Pulmonary artery endothelial cell (primary cell): ENCODE measurements at regions not wholly inside any gene's neighbourhood (a gene's known extent, or its start where the extent isn't known, plus 50 kb on each side); places are given as distances from the start of the nearest gene placed in this dataset.

Source experiments
- DNase-seq: peaks from one replicate; pipeline ENCODE4 v3.0.0-alpha.2; 2011; ENCODE audit warnings: low read depth, low spot score

DNA sequence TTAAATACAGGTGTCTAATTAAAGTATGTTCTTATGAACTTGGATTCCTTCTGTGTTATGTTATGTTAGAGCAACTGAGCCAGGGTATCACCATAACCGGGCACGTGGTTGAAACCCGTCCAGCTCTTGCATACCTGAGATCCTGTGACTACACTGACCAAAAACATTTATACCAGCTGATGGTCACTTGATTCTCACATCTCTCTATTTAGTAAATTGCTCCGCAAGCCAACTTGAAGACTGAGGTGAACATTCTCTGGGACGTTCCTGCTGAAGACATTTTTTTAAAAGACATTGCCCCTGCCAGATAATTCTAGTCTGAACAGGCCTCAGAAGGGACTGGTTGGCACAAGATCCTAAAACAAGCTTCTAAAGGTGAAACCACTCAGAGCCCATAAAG lies 550.0 kb upstream of the DIPK2B start:
- DNase-seq, result no peak

DNA sequence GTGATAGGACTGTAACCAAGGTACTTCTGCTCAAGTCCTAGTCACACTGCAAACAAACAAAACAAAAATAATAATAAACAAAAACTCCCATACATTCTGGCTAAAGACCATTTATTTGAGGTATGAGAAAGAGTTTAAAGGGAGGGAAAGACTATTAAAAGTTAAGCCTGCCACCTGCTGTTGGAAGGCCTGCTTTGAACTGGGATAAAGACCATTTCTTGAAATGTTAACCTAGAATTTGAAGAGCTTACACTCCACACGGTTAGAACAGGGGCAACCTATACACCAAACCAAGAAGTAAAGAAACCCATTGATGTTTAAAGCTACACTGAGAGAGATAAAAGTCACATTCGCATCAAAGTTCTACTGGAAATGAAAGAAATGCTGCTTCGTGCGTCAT lies 548.7 kb upstream of the DIPK2B start:
- no peak for DNase-seq

DNA sequence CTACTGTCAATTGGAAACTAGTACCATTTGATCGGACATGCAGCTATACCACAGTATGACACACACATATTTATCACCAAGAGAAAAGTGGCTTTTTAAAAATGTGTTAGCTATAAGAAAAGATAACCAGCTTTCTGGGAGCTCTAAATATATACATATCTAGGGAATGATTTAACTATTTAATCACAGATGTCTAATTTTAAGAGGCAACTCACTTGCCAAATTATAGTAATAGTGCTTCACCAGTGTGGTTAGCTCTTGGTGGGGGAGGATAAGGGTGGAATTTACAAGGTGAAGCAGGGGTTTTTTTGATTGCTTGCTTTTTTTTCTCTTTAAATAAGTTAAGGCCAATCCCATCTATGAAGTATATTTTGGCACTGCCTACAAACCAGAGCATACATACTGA lies 547.7 kb upstream of the DIPK2B start:
- DNase-seq, result no peak

DNA sequence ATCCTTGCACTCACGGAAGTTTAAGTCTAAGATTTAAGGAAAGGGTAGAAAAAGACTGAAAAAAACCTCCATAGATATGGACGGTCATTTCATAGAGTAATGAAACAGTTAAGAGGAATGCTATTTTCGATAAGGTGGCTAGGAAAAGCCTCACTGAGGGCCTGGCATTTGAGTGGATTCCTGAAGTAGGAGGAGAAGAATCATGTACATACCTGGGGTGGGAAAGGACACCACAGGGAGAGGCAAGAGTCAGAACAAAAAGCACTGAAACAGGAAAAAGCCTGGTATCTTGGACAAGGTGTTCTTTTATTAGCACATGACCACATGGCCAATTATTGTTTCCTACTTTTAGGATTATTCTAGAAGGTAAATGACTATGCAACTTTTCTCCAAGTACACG lies 547.2 kb upstream of the DIPK2B start:
- DNase-seq, result no peak

DNA sequence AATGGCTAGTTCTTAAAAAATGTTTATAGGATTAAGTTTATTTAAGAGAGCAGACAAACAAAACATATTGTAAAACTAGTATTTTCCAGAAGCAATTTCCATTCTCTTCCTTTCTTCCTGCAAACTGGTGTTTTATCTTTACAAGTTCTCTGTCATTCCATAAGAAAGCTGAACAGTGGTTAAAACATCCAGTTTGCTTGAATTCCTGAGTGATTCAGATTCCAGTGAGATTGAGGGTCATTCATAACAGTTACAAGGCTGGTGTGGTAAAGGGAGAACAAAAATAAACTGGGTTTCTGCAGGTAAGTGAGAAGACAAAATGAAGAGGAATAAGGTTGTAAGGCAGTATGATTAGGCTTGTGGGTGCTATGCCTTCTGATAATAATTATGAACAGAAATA lies 544.8 kb upstream of the DIPK2B start:
- no peak for DNase-seq

DNA sequence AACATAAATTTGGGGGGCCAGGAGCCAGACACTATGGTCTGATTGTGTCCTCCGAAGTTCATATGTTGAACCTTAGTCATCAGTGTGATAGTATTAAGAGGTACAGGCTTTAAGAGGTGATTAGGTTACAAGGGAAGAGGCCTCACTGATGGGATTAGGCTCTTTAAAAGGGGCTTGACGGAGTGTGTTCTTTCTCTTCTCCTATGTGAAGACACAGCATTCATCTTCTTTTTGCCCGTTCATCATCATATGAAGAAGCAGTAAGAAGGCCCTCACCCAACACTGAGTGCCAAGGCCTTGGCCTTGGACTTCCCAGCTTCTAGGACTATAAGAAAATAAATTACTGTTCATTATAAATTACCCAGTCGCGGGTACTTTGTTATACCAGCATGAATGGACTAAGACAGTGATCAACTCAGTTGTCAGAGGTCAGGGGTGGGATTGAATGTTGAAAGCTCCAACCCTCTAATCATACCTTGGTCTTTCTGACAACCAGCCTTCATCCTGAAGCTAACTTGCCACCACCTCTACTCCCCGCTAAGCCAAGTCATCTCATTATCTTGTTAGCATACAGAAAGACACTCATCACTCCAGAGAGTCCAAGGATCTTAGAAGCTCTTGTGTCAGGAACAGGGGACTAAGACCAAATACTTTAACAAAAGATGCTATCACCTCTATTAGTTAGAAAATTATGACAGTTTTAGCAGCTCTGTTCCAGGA lies 543.4 kb upstream of the DIPK2B start:
- DNase-seq, result no peak

DNA sequence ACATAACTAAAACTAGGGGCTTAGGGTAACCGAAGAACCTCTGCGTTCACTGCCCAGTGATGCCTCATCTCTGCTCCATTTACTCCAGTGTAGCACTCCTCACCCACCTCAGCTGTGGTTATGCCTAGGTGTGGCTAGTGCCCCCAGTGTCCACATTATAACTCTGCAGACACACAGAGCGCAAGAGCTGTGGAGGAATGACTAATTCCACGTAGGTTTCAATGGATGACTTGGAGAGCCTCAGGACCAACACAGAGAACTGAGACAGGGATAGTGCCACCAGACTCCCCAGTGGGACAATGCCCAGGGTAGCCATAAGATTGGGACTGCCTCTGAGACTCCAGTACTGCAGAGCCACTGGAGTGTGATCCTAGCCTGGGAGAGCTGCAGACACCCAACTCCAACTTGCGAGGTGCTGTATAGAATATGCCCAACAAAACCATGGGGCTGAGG lies 542.4 kb upstream of the DIPK2B start:
- no peak for DNase-seq

DNA sequence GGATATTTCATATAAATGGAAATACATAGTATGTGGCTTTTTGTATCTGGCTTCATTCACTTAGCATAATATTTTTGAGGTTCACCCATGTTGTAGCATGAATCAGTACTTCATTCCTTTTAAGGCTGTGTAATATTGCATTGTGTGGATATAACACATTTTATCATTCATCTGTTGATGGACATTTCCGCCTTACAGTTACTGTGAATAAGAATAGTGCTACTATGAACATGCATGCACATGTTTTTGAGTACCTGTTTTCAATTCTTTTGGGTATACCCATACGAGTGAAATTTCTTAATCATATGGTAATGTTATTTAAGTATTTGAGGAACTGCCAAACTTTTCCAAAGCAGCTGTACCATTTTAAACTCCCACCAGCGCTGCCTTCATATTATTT lies 539.6 kb upstream of the DIPK2B start:
- no peak for DNase-seq

DNA sequence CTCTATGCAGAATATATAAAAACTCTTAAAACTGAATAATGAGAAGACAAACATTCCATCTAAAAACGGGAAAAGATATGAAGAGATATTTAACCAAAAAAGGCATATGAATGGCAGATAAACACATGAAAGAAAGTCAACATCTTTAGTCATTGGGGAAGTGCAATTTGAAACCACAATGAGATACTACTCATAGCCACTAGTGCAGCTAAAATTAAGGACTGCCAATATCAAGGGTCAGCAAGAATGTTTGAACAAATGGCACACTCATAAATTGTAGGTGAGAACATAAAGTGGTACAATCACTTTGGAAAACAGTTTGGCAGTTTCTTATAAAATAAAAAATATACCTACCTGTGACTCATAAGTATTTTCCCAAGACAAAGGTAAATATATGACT lies 534.9 kb upstream of the DIPK2B start:
- DNase-seq, result no peak

DNA sequence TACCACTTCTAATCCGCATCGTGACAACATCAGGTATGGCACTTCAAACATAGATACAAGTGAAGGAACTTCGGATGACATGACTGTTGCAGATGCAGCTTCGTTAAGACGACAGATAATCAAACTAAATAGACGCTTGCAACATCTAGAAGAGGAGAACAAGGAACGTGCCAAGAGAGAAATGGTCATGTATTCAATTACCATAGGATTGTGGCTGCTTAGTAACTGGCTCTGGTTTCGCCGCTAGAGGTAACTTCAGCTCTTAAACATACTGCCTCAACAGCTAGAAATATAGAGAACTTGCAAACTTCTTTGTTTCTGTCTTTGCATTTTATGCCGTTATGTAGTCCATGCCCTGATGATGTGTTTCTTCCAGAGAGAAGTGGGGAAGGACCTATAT lies 530.8 kb upstream of the DIPK2B start:
- no peak for DNase-seq

DNA sequence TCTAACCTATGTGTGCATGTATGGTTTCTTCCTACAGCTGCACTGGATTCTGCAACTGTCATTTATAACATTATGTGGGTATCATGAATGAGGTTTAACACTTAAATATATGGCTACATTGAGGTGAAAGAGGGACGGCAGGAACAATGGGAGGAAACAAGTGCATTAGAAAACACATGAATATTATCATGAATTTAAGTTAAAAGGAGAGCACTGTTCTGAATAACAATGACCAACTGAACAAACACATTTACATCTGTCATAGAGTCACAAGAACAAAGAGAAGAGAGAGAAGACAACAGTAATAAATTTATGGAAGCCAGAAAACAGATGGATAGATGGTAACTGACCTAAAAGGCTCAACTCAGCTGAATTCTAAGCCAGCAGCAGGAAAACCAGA lies 527.1 kb upstream of the DIPK2B start:
- no peak for DNase-seq

DNA sequence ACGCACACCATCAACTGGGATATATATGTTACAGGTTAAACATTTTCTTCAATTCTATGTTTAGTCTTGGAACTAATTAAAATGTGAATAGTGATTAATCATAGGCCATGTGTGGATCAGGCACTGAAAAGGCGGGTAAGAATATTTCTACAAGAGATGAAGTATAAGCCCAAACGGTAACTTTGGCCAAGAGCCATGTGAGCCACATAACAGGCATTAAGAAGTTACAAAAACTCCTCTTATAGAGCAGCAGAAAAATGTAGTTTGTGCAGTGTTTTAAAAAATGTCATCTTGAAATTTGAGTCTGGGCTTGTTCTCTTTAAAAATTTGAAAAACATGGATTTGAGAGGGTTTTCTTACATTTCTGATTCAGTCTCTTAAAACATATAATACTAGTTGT lies 521.8 kb upstream of the DIPK2B start:
- DNase-seq, result no peak

DNA sequence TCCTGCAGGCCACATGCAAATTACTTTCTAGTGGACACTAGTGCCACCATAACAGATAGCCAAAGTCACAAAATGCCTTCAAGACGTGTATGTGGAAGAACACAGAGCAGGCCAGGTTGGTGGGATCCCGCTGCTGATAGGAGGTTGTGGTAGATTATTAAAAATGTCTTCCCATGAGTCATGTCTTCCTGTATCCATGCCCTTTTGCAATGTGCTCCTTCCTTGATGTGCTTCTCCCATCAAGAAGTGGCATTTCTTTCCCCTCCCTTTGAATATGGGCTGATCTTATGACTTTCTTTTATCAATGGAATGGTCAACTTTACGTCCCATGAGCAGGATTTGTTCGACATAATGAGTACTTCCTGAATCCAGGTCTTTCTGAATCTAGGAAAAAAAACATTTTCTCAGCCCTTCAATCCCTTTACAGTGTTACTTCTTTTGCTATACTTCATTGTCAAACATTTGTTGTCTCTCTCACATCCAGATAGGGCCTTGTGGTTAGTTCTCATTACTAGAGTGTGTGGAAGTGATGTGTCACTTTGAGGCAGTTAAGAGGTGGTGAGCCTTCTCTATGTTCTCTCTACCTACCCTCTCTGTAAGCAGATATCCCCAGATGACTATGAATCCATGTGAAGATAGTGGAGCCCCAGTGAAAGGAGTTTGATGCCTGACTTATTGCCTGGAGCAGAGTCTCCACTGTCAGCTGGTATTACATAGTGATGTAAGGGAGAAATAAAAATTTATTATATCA lies 519.2 kb upstream of the DIPK2B start:
- no peak for DNase-seq

DNA sequence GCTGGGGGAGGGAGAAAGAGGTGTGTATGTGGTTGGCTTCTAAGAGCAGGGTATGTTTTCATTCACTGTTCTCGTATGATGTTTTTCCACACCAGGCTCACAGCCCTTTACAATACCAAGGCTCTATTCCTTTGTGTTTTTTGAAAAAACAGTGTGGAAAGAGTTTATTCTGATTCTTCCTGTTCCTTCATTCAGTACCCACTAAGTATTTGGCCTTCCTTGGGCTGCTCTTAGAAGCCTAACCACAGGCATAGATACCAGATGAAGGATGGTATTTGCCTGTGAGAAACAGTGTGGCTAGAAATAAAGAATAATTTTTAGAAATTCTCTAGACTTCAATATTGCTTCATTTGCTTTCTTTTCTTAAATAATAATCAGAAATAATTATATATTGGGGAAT lies 518.0 kb upstream of the DIPK2B start:
- DNase-seq, result no peak

DNA sequence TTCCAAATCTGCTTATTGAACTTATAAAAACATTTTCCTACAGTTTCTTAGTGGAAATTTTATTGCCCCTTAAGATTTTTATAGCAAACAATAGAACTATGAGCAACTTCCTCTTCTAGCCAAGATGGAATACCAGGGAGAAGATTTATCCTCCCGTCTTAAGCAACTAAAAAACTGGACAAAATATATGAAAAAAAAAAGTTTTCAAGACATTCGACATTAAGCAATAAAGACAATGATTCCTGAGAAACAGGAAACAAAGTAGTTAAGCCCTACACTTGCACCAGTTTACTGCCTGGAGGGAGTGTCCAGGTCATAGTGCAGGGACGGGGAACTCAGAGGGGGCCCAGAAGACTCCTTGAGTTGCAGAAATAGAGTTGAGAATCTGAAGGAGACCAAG lies 516.1 kb upstream of the DIPK2B start:
- DNase-seq, result no peak

DNA sequence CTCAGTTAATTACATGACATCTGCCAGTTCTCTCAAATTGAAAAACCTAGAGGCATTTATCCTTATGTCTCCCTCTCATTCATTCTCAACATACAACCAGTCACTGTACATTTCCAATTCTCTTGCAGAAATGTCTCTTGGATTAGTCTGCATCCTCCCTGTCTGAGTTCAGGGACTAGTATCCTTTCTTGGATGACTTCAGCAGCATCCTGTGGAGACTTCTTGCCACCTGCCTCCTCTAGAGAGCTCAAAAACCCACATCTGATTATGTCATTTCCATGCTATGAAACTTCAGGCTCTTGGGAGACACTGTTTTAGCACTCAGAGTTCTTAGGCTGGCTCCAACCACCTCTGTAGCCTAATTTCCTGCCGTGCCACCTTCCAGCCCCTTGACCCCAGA lies 515.1 kb upstream of the DIPK2B start:
- DNase-seq, result no peak

DNA sequence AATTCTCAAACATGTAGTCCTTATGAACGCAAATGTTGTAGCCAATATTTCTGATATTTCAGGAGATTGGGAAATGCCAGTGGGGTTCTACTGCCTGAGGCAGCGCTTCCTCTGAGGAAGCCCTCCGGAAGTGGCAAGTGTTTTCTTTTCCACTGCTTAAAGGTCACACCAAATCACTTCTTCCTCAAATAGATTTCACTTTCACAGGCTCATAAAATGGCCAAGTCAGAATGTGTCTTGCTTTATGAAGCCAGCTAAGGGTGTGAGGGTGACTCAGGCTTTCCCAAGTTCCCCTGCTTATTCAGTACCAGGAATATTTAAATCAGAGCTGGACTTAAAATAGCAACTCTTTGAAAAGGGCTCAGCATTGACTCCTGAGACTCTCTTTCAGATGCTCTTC lies 514.2 kb upstream of the DIPK2B start:
- DNase-seq, result no peak

DNA sequence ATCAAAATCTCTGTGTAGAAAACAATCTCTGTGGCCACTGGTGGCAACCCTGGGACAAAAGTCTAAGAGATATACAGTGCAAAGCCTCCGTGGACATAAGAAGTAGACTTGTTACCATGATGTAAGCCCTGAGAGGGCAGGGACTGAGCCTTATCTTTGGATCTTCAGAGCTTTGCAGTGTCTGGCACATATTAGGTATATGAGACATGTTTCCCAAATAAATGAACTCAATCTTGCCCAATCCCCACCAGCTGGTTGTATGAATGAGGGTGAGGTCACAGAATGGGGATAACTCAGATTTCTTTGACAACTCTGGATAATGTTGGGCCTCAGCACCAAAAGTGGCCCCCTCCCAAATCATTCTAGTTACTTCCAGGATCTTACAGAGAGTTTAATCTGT lies 511.4 kb upstream of the DIPK2B start:
- DNase-seq, result no peak

DNA sequence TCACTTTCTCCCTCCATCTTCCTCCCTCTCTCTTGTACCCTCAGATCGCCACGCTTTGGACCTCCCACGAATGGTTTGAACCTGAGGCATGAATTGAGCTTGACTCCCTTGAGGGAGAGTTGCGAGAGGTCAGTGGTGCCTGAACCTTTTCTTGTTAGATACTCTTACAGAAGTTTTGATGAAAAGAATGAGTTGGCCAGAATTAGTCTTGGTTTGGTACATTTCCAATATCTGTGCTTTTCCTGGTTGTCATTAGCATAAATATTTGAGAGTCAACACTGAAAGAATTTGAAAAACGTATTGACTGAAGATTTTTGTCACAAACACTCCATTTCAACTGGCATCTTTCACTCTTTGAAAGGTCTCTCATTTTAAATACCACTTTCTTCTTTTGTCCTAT lies 510.6 kb upstream of the DIPK2B start:
- no peak for DNase-seq

DNA sequence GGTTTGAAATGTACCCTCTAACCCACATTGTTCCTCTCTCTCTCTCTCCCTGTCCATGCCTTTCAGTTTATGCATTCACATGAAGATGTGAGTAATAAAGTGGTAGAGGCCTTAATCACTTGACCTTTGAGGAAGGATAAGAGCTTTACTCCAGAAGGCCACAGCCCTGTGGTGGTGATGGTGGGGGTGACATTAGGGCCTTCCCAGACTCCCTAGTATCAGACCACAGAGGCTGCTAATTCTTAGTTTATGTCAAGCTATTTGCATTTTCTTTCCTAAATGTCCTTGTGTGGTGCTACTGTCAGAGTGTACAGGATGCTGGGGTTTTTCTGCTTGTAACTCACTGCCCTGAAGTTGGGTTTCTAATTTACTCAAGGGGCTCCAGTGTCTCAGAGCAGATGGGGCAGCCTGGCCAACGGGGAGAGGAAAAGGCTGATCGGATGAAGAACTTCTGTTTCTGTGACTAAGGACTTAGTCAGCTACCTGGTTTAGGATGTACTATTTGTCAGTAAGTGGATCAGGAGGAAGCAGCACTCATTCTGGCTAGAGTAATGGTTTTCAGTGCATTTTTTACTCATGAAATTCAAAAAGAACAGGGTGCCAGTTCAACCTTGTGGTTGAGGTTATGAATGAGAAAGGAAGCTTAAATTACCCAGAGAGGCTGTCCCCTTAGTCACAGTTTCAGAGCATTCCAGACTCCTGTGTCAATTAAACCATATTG lies 509.6 kb upstream of the DIPK2B start:
- no peak for DNase-seq

DNA sequence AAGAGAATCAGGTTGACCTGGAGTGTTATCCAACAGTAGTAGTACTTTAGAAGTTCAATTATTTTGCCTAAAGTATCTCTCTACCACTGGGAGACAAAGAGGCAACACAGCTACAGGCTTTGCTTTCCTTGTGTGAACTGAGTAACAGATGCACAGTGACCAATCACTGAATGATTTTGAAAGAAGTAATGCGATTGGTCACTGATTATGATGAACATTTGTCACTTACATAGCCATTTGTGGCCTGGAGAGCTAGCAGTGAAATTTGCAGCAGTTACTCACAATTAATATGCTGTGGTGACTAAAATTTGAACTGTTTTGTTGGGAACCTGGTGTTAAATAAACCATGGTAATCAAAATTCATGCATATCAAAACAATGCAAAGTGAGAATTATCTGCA lies 508.7 kb upstream of the DIPK2B start:
- no peak for DNase-seq

DNA sequence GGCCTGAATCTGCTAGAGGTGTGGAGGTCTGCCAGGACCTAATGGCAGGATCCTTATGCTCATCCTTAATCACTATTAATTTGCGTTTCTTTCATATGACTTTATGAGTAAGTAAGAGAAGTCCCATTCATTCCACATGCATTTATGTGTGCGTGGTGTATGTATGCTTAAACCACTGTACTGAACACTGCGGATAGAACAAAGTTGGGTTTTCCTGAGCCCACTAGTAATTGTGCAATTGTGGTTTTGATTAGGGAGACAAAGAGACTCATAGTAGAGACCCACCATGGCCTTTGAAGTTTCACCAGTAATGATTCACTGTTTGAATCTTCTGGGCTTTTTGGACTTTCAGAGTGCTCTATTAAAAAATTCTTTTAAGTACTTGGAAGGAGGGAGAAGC lies 498.5 kb upstream of the DIPK2B start:
- DNase-seq, result no peak

DNA sequence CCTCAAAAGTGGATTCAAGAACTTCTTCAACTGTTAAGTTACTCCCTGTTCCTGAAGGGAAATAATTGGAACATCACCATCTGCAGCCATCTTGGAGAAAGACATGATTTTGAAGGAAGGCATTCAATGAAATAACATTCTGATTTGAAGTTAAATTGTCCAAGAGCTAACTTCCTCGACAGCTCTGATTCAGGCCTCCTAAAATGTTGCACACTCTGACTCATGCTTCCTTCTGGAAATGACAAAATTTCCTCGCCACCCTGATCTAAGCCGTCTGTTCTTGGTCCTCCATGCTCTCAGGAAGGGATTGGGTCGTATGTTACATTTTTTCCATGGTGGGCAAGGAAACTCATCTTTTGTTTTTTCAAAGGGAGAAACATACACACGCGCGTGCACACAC lies 496.9 kb upstream of the DIPK2B start:
- DNase-seq, result peak; percentile 95
